ENCODE measurements at regions not wholly inside any gene's neighbourhood (a gene's known extent, or its start where the extent isn't known, plus 50 kb on each side); places are given as distances from the start of the nearest gene placed in this dataset.

DNA sequence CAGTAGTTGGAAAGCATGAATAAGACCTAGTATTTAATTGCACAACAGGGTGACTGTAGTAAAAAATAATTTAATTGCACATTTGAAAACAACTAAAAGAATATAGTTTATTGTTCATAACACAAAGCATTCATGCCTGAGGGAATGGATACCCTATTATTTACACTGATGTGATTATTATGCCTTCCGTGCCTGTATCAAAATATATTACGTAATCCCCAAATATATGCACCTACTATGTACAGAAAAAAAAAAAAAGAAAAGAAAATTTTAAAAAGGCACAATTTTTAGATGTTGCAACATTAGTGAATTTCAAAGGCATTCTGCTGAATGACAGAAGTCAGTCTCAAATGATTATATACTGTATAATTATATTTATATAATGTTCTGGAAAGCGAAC, 647.2 kb upstream of the BCHE start:
- Histone ChIP-seq H3K9ac (ENCODE audit: low read length) (no peak overlapping the region), H2AFZ (ENCODE audit: low read depth, low read length) (no peak overlapping the region), H3K36me3 (ENCODE audit: insufficient read depth, low read length) (no peaks in the 10 kb centered on the region), H3K4me2 (ENCODE audit: low read length) (no peak overlapping the region), H3F3A (ENCODE audit: insufficient read depth, low read length, poor library complexity, severe bottlenecking) (no peaks in the 10 kb centered on the region), H4K20me1 (ENCODE audit: insufficient read depth) (no peaks in the 10 kb centered on the region), H3K9me2 (ENCODE audit: insufficient read depth, low read length) (no peaks in the 10 kb centered on the region), H3K27me3 (ENCODE audit: insufficient read depth, low read depth, low read length) (no peaks in the 10 kb centered on the region), H3K4me3 (ENCODE audit: low read length) (no peak overlapping the region), H3K9me3 (ENCODE audit: low read length) (no peaks in the 10 kb centered on the region), H3K27ac (ENCODE audit: low read length) (no peak overlapping the region), H3K79me2 (replicated peaks; ENCODE audit: insufficient read depth, low read length) (no peaks in the 10 kb centered on the region)
- TF ChIP-seq TAF1 (IDR thresholded peaks at IDR 0.05; ENCODE audit: low read depth), result no peak
- no peak for TF ChIP-seq MXI1 (conservative IDR thresholded peaks at IDR 0.05; ENCODE audit: poor library complexity, severe bottlenecking)
- TF ChIP-seq, protein P1, sequence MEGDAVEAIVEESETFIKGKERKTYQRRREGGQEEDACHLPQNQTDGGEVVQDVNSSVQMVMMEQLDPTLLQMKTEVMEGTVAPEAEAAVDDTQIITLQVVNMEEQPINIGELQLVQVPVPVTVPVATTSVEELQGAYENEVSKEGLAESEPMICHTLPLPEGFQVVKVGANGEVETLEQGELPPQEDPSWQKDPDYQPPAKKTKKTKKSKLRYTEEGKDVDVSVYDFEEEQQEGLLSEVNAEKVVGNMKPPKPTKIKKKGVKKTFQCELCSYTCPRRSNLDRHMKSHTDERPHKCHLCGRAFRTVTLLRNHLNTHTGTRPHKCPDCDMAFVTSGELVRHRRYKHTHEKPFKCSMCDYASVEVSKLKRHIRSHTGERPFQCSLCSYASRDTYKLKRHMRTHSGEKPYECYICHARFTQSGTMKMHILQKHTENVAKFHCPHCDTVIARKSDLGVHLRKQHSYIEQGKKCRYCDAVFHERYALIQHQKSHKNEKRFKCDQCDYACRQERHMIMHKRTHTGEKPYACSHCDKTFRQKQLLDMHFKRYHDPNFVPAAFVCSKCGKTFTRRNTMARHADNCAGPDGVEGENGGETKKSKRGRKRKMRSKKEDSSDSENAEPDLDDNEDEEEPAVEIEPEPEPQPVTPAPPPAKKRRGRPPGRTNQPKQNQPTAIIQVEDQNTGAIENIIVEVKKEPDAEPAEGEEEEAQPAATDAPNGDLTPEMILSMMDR (IDR thresholded peaks at IDR 0.05; ENCODE audit: poor library complexity, severe bottlenecking), result no peak
- TF ChIP-seq RAD21 (conservative IDR thresholded peaks at IDR 0.05), result no peak
- no peak for TF ChIP-seq EZH2 (IDR thresholded peaks at IDR 0.05; ENCODE audit: borderline replicate concordance, insufficient read depth, low read length, poor library complexity, severe bottlenecking)
- TF ChIP-seq POLR2AphosphoS5 (IDR thresholded peaks at IDR 0.05), result no peak
- no peak for TF ChIP-seq EP300 (conservative IDR thresholded peaks at IDR 0.05; ENCODE audit: poor library complexity, severe bottlenecking)
- TF ChIP-seq SMC3 (conservative IDR thresholded peaks at IDR 0.05; ENCODE audit: poor library complexity), result no peak
- TF ChIP-seq, protein P2, sequence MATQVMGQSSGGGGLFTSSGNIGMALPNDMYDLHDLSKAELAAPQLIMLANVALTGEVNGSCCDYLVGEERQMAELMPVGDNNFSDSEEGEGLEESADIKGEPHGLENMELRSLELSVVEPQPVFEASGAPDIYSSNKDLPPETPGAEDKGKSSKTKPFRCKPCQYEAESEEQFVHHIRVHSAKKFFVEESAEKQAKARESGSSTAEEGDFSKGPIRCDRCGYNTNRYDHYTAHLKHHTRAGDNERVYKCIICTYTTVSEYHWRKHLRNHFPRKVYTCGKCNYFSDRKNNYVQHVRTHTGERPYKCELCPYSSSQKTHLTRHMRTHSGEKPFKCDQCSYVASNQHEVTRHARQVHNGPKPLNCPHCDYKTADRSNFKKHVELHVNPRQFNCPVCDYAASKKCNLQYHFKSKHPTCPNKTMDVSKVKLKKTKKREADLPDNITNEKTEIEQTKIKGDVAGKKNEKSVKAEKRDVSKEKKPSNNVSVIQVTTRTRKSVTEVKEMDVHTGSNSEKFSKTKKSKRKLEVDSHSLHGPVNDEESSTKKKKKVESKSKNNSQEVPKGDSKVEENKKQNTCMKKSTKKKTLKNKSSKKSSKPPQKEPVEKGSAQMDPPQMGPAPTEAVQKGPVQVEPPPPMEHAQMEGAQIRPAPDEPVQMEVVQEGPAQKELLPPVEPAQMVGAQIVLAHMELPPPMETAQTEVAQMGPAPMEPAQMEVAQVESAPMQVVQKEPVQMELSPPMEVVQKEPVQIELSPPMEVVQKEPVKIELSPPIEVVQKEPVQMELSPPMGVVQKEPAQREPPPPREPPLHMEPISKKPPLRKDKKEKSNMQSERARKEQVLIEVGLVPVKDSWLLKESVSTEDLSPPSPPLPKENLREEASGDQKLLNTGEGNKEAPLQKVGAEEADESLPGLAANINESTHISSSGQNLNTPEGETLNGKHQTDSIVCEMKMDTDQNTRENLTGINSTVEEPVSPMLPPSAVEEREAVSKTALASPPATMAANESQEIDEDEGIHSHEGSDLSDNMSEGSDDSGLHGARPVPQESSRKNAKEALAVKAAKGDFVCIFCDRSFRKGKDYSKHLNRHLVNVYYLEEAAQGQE (IDR thresholded peaks at IDR 0.05; ENCODE audit: borderline replicate concordance), result no peak

DNA sequence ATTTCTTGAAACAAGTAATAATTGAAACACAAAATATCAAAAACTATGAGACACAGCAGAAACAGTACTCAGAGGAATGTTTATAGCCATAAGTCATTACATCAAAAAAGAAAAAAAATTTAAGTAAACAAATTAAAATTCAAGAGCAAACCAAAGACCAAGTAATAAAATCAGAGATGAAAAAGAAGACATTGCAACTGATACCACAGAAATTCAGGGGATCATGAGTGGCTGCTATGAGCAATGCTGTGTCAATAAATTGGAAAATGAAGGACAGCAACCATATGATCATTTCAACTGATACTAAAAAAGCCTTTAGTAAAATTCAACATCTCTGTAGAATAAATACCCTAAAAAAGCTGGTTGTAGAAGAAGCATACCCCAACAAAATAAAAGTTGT, 644.1 kb upstream of the BCHE start:
- H3K27me3 ChIP-seq (ENCODE audit: insufficient read depth, low read depth, low read length), result no peaks in the 10 kb centered on the region
- no peaks in the 10 kb centered on the region for H3K9me3 ChIP-seq (ENCODE audit: low read length)
- H3K9me2 ChIP-seq (ENCODE audit: insufficient read depth, low read length), result no peaks in the 10 kb centered on the region
- no peak overlapping the region for H2AFZ ChIP-seq (ENCODE audit: low read depth, low read length)
- H3K36me3 ChIP-seq (ENCODE audit: insufficient read depth, low read length), result no peaks in the 10 kb centered on the region
- no peak overlapping the region for H3K4me3 ChIP-seq (ENCODE audit: low read length)
- TF ChIP-seq SMC3 (conservative IDR thresholded peaks at IDR 0.05; ENCODE audit: poor library complexity), result no peak
- TF ChIP-seq RAD21 (conservative IDR thresholded peaks at IDR 0.05), result no peak
- TF ChIP-seq, protein P2 (IDR thresholded peaks at IDR 0.05; ENCODE audit: borderline replicate concordance), result no peak
- TF ChIP-seq, protein P1 (IDR thresholded peaks at IDR 0.05; ENCODE audit: poor library complexity, severe bottlenecking), result no peak
- no peak for TF ChIP-seq EP300 (conservative IDR thresholded peaks at IDR 0.05; ENCODE audit: poor library complexity, severe bottlenecking)
- no peak for TF ChIP-seq EZH2 (IDR thresholded peaks at IDR 0.05; ENCODE audit: borderline replicate concordance, insufficient read depth, low read length, poor library complexity, severe bottlenecking)
- no peak for TF ChIP-seq MXI1 (conservative IDR thresholded peaks at IDR 0.05; ENCODE audit: poor library complexity, severe bottlenecking)
- no peak for TF ChIP-seq POLR2AphosphoS5 (IDR thresholded peaks at IDR 0.05)
- TF ChIP-seq TAF1 (IDR thresholded peaks at IDR 0.05; ENCODE audit: low read depth), result no peak
- no peaks in the 10 kb centered on the region for H3F3A ChIP-seq (ENCODE audit: insufficient read depth, low read length, poor library complexity, severe bottlenecking)
- no peak overlapping the region for H3K4me2 ChIP-seq (ENCODE audit: low read length)
- H3K79me2 ChIP-seq (replicated peaks; ENCODE audit: insufficient read depth, low read length), result no peaks in the 10 kb centered on the region
- no peak overlapping the region for H3K27ac ChIP-seq (ENCODE audit: low read length)
- H4K20me1 ChIP-seq (ENCODE audit: insufficient read depth), result no peaks in the 10 kb centered on the region
- no peak overlapping the region for H3K9ac ChIP-seq (ENCODE audit: low read length)

Measured in neural cell (in vitro differentiated cells).